H9 (cell line): ENCODE measurements at regions not wholly inside any gene's neighbourhood (a gene's known extent, or its start where the extent isn't known, plus 50 kb on each side); places are given as distances from the start of the nearest gene placed in this dataset.

Experiments
- DNase-seq: peaks from one replicate; pipeline ENCODE4 v3.0.0-alpha.2; 2017
- H2AFZ ChIP-seq: one replicate; pipeline ENCODE4 v1.6.1; 2013; ENCODE audit warnings: mild to moderate bottlenecking, low read length, control low read depth, moderate library complexity
- H2AK5ac ChIP-seq: 2 replicates; pipeline ENCODE4 v1.6.1; 2013; ENCODE audit warnings: low read length, control low read depth, mixed read lengths; ENCODE audit not compliant: insufficient read length
- H2BK120ac ChIP-seq: one replicate; pipeline ENCODE4 v1.6.1; 2013; ENCODE audit warnings: low read depth, mild to moderate bottlenecking, low read length, control low read depth, inconsistent platforms; ENCODE audit not compliant: poor library complexity, severe bottlenecking
- H2BK12ac ChIP-seq: 2 replicates; pipeline ENCODE4 v1.6.1; 2013; ENCODE audit warnings: low read length, control low read depth, mixed read lengths, low read depth; ENCODE audit not compliant: insufficient read length
- H2BK15ac ChIP-seq: 2 replicates; pipeline ENCODE4 v1.6.1; 2013; ENCODE audit warnings: low read depth, low read length, control low read depth
- H2BK20ac ChIP-seq: one replicate; pipeline ENCODE4 v1.6.1; 2013; ENCODE audit warnings: low read depth, mild to moderate bottlenecking, low read length, control low read depth, inconsistent platforms; ENCODE audit not compliant: poor library complexity, severe bottlenecking
- H2BK5ac ChIP-seq: 2 replicates; pipeline ENCODE4 v1.6.1; 2013; ENCODE audit warnings: low read length, control low read depth, mixed read lengths; ENCODE audit not compliant: insufficient read length
- H3K14ac ChIP-seq: 2 replicates; pipeline ENCODE4 v1.6.1; 2013; ENCODE audit warnings: low read length, control low read depth; ENCODE audit not compliant: insufficient read depth
- H3K18ac ChIP-seq: 2 replicates; pipeline ENCODE4 v1.6.1; 2013; ENCODE audit warnings: low read depth, mild to moderate bottlenecking, mixed read lengths, low read length, control low read depth; ENCODE audit not compliant: insufficient read length
- H3K23ac ChIP-seq: 2 replicates; pipeline ENCODE4 v1.6.1; 2013; ENCODE audit warnings: low read length, control low read depth, mixed read lengths, low read depth; ENCODE audit not compliant: insufficient read length
- H3K23me2 ChIP-seq: 2 replicates; pipeline ENCODE4 v1.6.1; 2013; ENCODE audit warnings: low read depth, mild to moderate bottlenecking, mixed read lengths, low read length, control low read depth; ENCODE audit not compliant: insufficient read length, poor library complexity, severe bottlenecking
- H3K27ac ChIP-seq: 2 replicates; pipeline ENCODE4 v1.5.1; 2013; ENCODE audit warnings: low read length, control low read depth, mixed read lengths, low read depth; ENCODE audit not compliant: insufficient read length
- H3K27me3 ChIP-seq: 2 replicates; pipeline ENCODE4 v1.6.1; 2013; ENCODE audit warnings: low read length, control low read depth, inconsistent platforms; ENCODE audit not compliant: insufficient read depth
- H3K4ac ChIP-seq: 2 replicates; pipeline ENCODE4 v1.6.1; 2013; ENCODE audit warnings: low read depth, mild to moderate bottlenecking, control low read depth, inconsistent platforms, low read length, moderate library complexity
- H3K4me1 ChIP-seq: 2 replicates; pipeline ENCODE4 v1.6.1; 2013; ENCODE audit warnings: low read length, control low read depth, inconsistent platforms; ENCODE audit not compliant: insufficient read depth
- H3K4me2 ChIP-seq: 2 replicates; pipeline ENCODE4 v1.6.1; 2013; ENCODE audit warnings: low read length, control low read depth, mixed read lengths; ENCODE audit not compliant: insufficient read length, insufficient read depth
- H3K56ac ChIP-seq: 2 replicates; pipeline ENCODE4 v1.6.1; 2013; ENCODE audit warnings: low read depth, mild to moderate bottlenecking, mixed read lengths, low read length, control low read depth; ENCODE audit not compliant: insufficient read length
- H3K79me1 ChIP-seq: 2 replicates; pipeline ENCODE4 v1.6.1; 2013; ENCODE audit warnings: low read depth, mild to moderate bottlenecking, moderate library complexity, low read length, control low read depth, inconsistent platforms; ENCODE audit not compliant: insufficient read depth, poor library complexity, severe bottlenecking
- H3K79me2 ChIP-seq: 2 replicates; pipeline ENCODE4 v1.6.1; 2013; ENCODE audit warnings: low read length, control low read depth, inconsistent platforms; ENCODE audit not compliant: insufficient read depth
- H3K9ac ChIP-seq: 2 replicates; pipeline ENCODE4 v1.6.1; 2013; ENCODE audit warnings: low read length, control low read depth, mixed read lengths; ENCODE audit not compliant: insufficient read length; ENCODE audit errors: extremely low read depth
- H3K9me3 ChIP-seq: one replicate; pipeline ENCODE4 v1.6.1; 2013; ENCODE audit warnings: low read depth, low read length, inconsistent platforms; ENCODE audit not compliant: control insufficient read depth
- H3T11ph ChIP-seq: one replicate; pipeline ENCODE4 v1.6.1; 2013; ENCODE audit warnings: mild to moderate bottlenecking, low read length, control low read depth, inconsistent platforms
- H4K20me1 ChIP-seq: one replicate; pipeline ENCODE4 v1.6.1; 2013; ENCODE audit not compliant: control insufficient read depth, insufficient read length, insufficient read depth
- H4K5ac ChIP-seq: 2 replicates; pipeline ENCODE4 v1.6.1; 2013; ENCODE audit warnings: low read depth, mild to moderate bottlenecking, mixed read lengths, low read length, control low read depth; ENCODE audit not compliant: insufficient read length
- H4K8ac ChIP-seq: replicated peaks from 2 replicates; pipeline ENCODE4 v1.6.1; 2013; ENCODE audit warnings: low read length, control low read depth, mixed read lengths, low read depth; ENCODE audit not compliant: insufficient read length
- H4K91ac ChIP-seq: 2 replicates; pipeline ENCODE4 v1.6.1; 2013; ENCODE audit warnings: low read depth, mild to moderate bottlenecking, moderate library complexity, mixed read lengths, low read length, control low read depth; ENCODE audit not compliant: insufficient read length
- H3K27ac Mint-ChIP-seq, 3 experiments: 2 replicates in 2 of 3; 3 replicates in 1 of 3; pipeline ENCODE4 v1.8.0; 2020 to 2021; ENCODE audit warnings: mixed read lengths in 3 of 3, mild to moderate bottlenecking in 1 of 3, moderate library complexity in 1 of 3
- H3K27me3 Mint-ChIP-seq: 2 replicates; pipeline ENCODE4 v1.8.0; 2021; ENCODE audit warnings: low read depth, mild to moderate bottlenecking, moderate library complexity, mixed read lengths
- H3K36me3 Mint-ChIP-seq, 3 experiments: 2 replicates in 2 of 3; 3 replicates in 1 of 3; pipeline ENCODE4 v1.8.0; 2020 to 2021; ENCODE audit warnings: low read depth in 3 of 3, mixed read lengths in 3 of 3; ENCODE audit not compliant: insufficient read depth in 1 of 3
- H3K4me1 Mint-ChIP-seq, 2 experiments: 2 replicates each; pipeline ENCODE4 v1.8.0; 2020; ENCODE audit warnings: mixed read lengths in 2 of 2
- H3K4me3 Mint-ChIP-seq, 2 experiments: 2 replicates in 1 of 2; 3 replicates in 1 of 2; pipeline ENCODE4 v1.8.0; 2020 to 2021; ENCODE audit warnings: mild to moderate bottlenecking in 2 of 2, mixed read lengths in 2 of 2, moderate library complexity in 1 of 2
- H3K9me3 Mint-ChIP-seq, 2 experiments: 2 replicates in 1 of 2; 3 replicates in 1 of 2; pipeline ENCODE4 v1.8.0; 2020; ENCODE audit warnings: mild to moderate bottlenecking in 2 of 2, mixed read lengths in 2 of 2, moderate library complexity in 1 of 2
- CTCF ChIP-seq: fragments of 200-600 bp; sonication (generic); conservative IDR thresholded peaks from 3 replicates; pipeline ENCODE4 v1.8.0; 2021; ENCODE audit warnings: antibody characterized with exemption, mild to moderate bottlenecking
- WGBS: extraction: QIAGEN DNeasy Blood & Tissue Kit; methylation state at CpG from one replicate; pipeline ENCODE4 v1.1.7; 2013; ENCODE audit warnings: missing lambda C conversion rate, low lambda C conversion rate, mixed read lengths; ENCODE audit not compliant: insufficient read length; ENCODE audit errors: extremely low coverage; 5-methylcytosine and 5-hydroxymethylcytosine counted together

DNA sequence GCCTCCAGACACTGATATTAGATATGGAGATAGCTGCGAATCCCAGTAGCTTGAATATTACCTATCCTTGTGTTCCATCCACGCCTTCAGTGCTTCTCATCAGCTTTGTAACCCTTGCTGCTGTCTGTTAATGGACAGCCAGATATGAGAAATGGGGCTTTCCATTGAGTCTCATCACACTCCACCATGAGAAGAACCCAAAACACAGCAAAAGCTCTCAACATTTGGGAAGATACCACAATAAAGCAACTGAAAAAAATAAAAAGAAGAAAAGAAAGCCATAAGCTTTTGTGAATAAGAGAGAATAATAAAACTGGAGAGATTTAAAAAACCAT is 225.4 kb downstream of the GALC start:
- Histone ChIP-seq H4K8ac (no peak overlapping the region), H4K20me1 (no peaks in the 10 kb centered on the region), H3K9ac (no peak overlapping the region), H3T11ph (no peak overlapping the region), H4K91ac (no peak overlapping the region), H3K23ac (no peak overlapping the region), H2BK12ac (no peak overlapping the region), H3K4ac (no peak overlapping the region), H2AFZ (no peak overlapping the region), H3K4me2 (no peak overlapping the region), H3K23me2 (no peaks in the 10 kb centered on the region), H3K14ac (no peak overlapping the region), H3K18ac (no peak overlapping the region), H2BK20ac (no peak overlapping the region), H3K79me2 (no peaks in the 10 kb centered on the region), H2BK15ac (no peak overlapping the region), H2BK120ac (no peak overlapping the region), H4K5ac (no peak overlapping the region), H3K27ac (no peak overlapping the region), H3K56ac (no peak overlapping the region), H3K79me1 (no peaks in the 10 kb centered on the region), H3K4me1 (no peaks in the 10 kb centered on the region), H3K9me3 (no peaks in the 10 kb centered on the region), H2AK5ac (no peak overlapping the region), H3K27me3 (no peaks in the 10 kb centered on the region), H2BK5ac (no peak overlapping the region)
- peaks cover 9 to 20% (median 11%) of the 10 kb centered on the region in 3 experiments for H3K36me3 Mint-ChIP-seq
- peaks cover 20 to 21% of the 10 kb centered on the region in 2 experiments for H3K4me1 Mint-ChIP-seq
- no peaks in the 10 kb centered on the region; the same call in 1 of the 2 replicates for H3K27me3 Mint-ChIP-seq
- no peak for TF ChIP-seq CTCF
- WGBS: no CpG with 5 or more reads among the region's 2 CpGs
- no peak overlapping the region for H3K4me3 Mint-ChIP-seq
- no peak overlapping the region for H3K27ac Mint-ChIP-seq
- peaks cover 18 to 25% of the 10 kb centered on the region in 2 experiments for H3K9me3 Mint-ChIP-seq
- DNase-seq: no peak
